K562 (cell line): ENCODE measurements at regions not wholly inside any gene's neighbourhood (a gene's known extent, or its start where the extent isn't known, plus 50 kb on each side); places are given as distances from the start of the nearest gene placed in this dataset.

Experiments
- ATAC-seq: fragments of 200-7000 bp; cut with Tn5 transposase; 3 replicates; pipeline ENCODE4 v1.9.1; 2020; ENCODE audit warnings: moderate library complexity
- BruUV-seq: library from RNA; stranded (reverse); fragments of 400-500 nt; replicated peaks from 2 replicates; lab custom pipeline; 2021; lab: Mats Ljungman, UMichigan
- CTCF ChIA-PET: fragments of 300-600 bp; formaldehyde crosslinking; extraction: SDS; loops from one replicate; lab custom pipeline; 2021; ENCODE audit warnings: low intra/inter-chr PET ratio; lab: Yijun Ruan, JAX
- POLR2A ChIA-PET: fragments of 300-600, 350-650 bp; sonication (Branson Sonifier 250); formaldehyde crosslinking; extraction: SDS; loops from one replicate; lab custom pipeline; 2021; ENCODE audit warnings: antibody characterized with exemption, inconsistent platforms; lab: Yijun Ruan, JAX
- DNase-seq, 4 experiments: peaks; one replicate each; pipeline versions ENCODE4 v3.0.0 to v3.0.0-alpha.2; 2011 to 2018; ENCODE audit warnings: low spot score in 3 of 4, mixed read lengths in 3 of 4; ENCODE audit errors: extremely low read depth in 1 of 4
- FAIRE-seq: peaks from 2 replicates; lab custom pipeline; 2011; peaks lifted over from hg19 to GRCh38; lab: Jason Lieb, UNC
- H2AFZ ChIP-seq: 2 replicates; pipeline ENCODE4 v1.6.0; 2011; ENCODE audit warnings: low read depth, low read length, control low read depth, inconsistent platforms
- H3K27ac ChIP-seq: fragments of 200-600 bp; 3 replicates; pipeline ENCODE4 v1.8.0; 2011; ENCODE audit warnings: low read depth, mild to moderate bottlenecking, control low read depth, inconsistent platforms, low read length, moderate library complexity, mixed read lengths; ENCODE audit errors: extremely low read depth
- H3K27me3 ChIP-seq, 2 experiments: fragments of 300-600 bp in 1 of 2; 2 replicates in 1 of 2; 3 replicates in 1 of 2; pipeline versions ENCODE4 v1.6.0 to v1.8.0; 2011; ENCODE audit warnings: inconsistent platforms in 2 of 2, low read length in 2 of 2, mild to moderate bottlenecking in 1 of 2, mixed read lengths in 1 of 2, moderate library complexity in 1 of 2; ENCODE audit not compliant: control insufficient read depth in 2 of 2, insufficient read depth in 2 of 2
- H3K36me3 ChIP-seq: fragments of 300-600 bp; 3 replicates; pipeline ENCODE4 v1.8.0; 2011; ENCODE audit warnings: mild to moderate bottlenecking, low read length, inconsistent platforms; ENCODE audit not compliant: control insufficient read depth, insufficient read depth
- H3K4me1 ChIP-seq, 2 experiments: fragments of 200-600 bp in 1 of 2; replicated peaks in 1 of 2; 2 replicates in 1 of 2; 3 replicates in 1 of 2; pipeline versions ENCODE4 v1.5.1 to v1.8.0; 2011; ENCODE audit warnings: inconsistent platforms in 2 of 2, low read length in 2 of 2, mild to moderate bottlenecking in 1 of 2, mixed read lengths in 1 of 2, moderate library complexity in 1 of 2; ENCODE audit not compliant: control insufficient read depth in 2 of 2, insufficient read depth in 2 of 2
- H3K4me2 ChIP-seq: 2 replicates; pipeline ENCODE4 v1.6.1; 2011; ENCODE audit warnings: low read length, control low read depth, inconsistent platforms, mixed read lengths; ENCODE audit not compliant: insufficient read depth
- H3K4me3 ChIP-seq: fragments of 200-600 bp; sonication (generic), shearing (Covaris generic); 2 replicates; pipeline ENCODE4 v1.5.1; 2016; ENCODE audit warnings: control low read depth, inconsistent platforms
- H3K79me2 ChIP-seq: fragments of 200-600 bp; 3 replicates; pipeline ENCODE4 v1.8.0; 2011; ENCODE audit warnings: low read length, inconsistent platforms; ENCODE audit not compliant: control insufficient read depth, insufficient read depth
- H3K9ac ChIP-seq, 2 experiments: 2 replicates each; pipeline versions ENCODE4 v1.6.0 to v1.6.1; 2011; ENCODE audit warnings: low read depth in 2 of 2, low read length in 2 of 2, control low read depth in 1 of 2, inconsistent platforms in 1 of 2, mild to moderate bottlenecking in 1 of 2, mixed read lengths in 1 of 2; ENCODE audit not compliant: insufficient read depth in 1 of 2
- H3K9me1 ChIP-seq: one replicate; pipeline ENCODE4 v1.6.0; 2011; ENCODE audit warnings: inconsistent platforms, mild to moderate bottlenecking, low read length, moderate library complexity; ENCODE audit not compliant: control insufficient read depth, insufficient read depth
- H3K9me3 ChIP-seq: replicated peaks from 2 replicates; pipeline ENCODE4 v1.5.1; 2011; ENCODE audit warnings: low read depth, low read length, inconsistent platforms; ENCODE audit not compliant: control insufficient read depth, insufficient read depth
- H4K20me1 ChIP-seq: replicated peaks from 2 replicates; pipeline ENCODE4 v1.6.1; 2011; ENCODE audit warnings: low read length, inconsistent platforms, mixed read lengths; ENCODE audit not compliant: control insufficient read depth, insufficient read depth
- CBX2 ChIP-seq: fragments of 200-600 bp; sonication (generic); IDR thresholded peaks from one replicate; pipeline ENCODE4 v1.6.1; 2012; ENCODE audit warnings: mild to moderate bottlenecking, low read length, inconsistent platforms; ENCODE audit not compliant: insufficient read depth, poor library complexity, severe bottlenecking
- DACH1 ChIP-seq: fragments of 450-650 bp; IDR thresholded peaks from 2 replicates; pipeline ENCODE4 v1.6.1; 2018; ENCODE audit not compliant: partially characterized antibody
- EP300 ChIP-seq: IDR thresholded peaks from 2 replicates; pipeline ENCODE4 v1.6.1; 2012; ENCODE audit warnings: low read length, improper control_type of control experiment
- EWSR1 ChIP-seq: fragments of 450-650 bp; IDR thresholded peaks from 2 replicates; pipeline ENCODE4 v1.6.1; 2018; ENCODE audit warnings: borderline replicate concordance, mild to moderate bottlenecking, low read depth, moderate library complexity; ENCODE audit not compliant: partially characterized antibody
- HDAC6 ChIP-seq: IDR thresholded peaks from 2 replicates; pipeline ENCODE4 v1.6.1; 2012; ENCODE audit warnings: low read depth, mild to moderate bottlenecking, control low read depth, inconsistent platforms, low read length, moderate library complexity
- HDGF ChIP-seq: fragments of 450-650 bp; IDR thresholded peaks from 2 replicates; pipeline ENCODE4 v1.6.1; 2016
- MTF1 ChIP-seq: fragments of 250-450 bp; sonication (Bioruptor Pico); IDR thresholded peaks from 2 replicates; pipeline ENCODE4 v1.9.0; 2021; ENCODE audit warnings: moderate library complexity, mild to moderate bottlenecking, inconsistent platforms, borderline replicate concordance
- NCOA1 ChIP-seq: fragments of 450-650 bp; IDR thresholded peaks from 2 replicates; pipeline ENCODE4 v1.6.1; 2016; ENCODE audit warnings: low read depth
- NCOA4 ChIP-seq: fragments of 450-650 bp; IDR thresholded peaks from 2 replicates; pipeline ENCODE4 v1.6.1; 2018; ENCODE audit warnings: mild to moderate bottlenecking; ENCODE audit not compliant: partially characterized antibody
- SMAD2 ChIP-seq: fragments of 150-350 bp; IDR thresholded peaks from 2 replicates; pipeline ENCODE4 v1.6.1; 2014; ENCODE audit warnings: low read depth, mild to moderate bottlenecking, low read length
- SOX6 ChIP-seq: fragments of 450-650 bp; IDR thresholded peaks from 2 replicates; pipeline ENCODE4 v1.6.1; 2014; ENCODE audit warnings: mild to moderate bottlenecking
- TAL1 ChIP-seq: fragments of 450-650 bp; IDR thresholded peaks from 2 replicates; pipeline ENCODE4 v1.6.1; 2016; ENCODE audit warnings: mild to moderate bottlenecking
- TCFL5 ChIP-seq: fragments of 250-450 bp; sonication (Bioruptor Pico); conservative IDR thresholded peaks from 2 replicates; pipeline ENCODE4 v1.6.1; 2021; ENCODE audit warnings: mild to moderate bottlenecking, moderate library complexity, matching md5 sums
- THRAP3 ChIP-seq: fragments of 450-650 bp; IDR thresholded peaks from 2 replicates; pipeline ENCODE4 v1.6.1; 2016; ENCODE audit warnings: mild to moderate bottlenecking, inconsistent platforms, borderline replicate concordance
- XRCC4 ChIP-seq: IDR thresholded peaks from one replicate; pipeline ENCODE4 v1.6.1; 2011; ENCODE audit not compliant: insufficient read depth, insufficient read length; ENCODE audit errors: extremely low read depth
- ZC3H4 ChIP-seq: sonication (generic); formaldehyde crosslinking; IDR thresholded peaks from 2 replicates; pipeline ENCODE4 v1.9.0; 2021; ENCODE audit warnings: missing genetic modification reagents, borderline replicate concordance
- ZNF24 ChIP-seq: fragments of 450-650 bp; IDR thresholded peaks from 2 replicates; pipeline ENCODE4 v1.6.1; 2016
- WGBS: fragments of 100-300 bp; shearing (Covaris generic); methylation state at CpG from one replicate; pipeline ENCODE4 v1.1.6; 2016; ENCODE audit warnings: low coverage, mixed read lengths; ENCODE audit not compliant: insufficient coverage; ENCODE audit errors: missing lambda C conversion rate; 5-methylcytosine and 5-hydroxymethylcytosine counted together
- in situ Hi-C: fragments of 300-500 bp; cut with MboI; formaldehyde crosslinking; loops from 4 replicates; pipeline ENCODE4 v1.15.0; 2018; ENCODE audit warnings: inconsistent platforms, mixed read lengths
- intact Hi-C: fragments of 100-400 bp; cut with micrococcal nuclease; formaldehyde crosslinking; loops from 2 replicates; pipeline ENCODE4 v1.14.2; 2022

- H3K4me1 ChIP-seq, result no peaks in the 10 kb centered on the region
- ChIA-PET CTCF (no interaction called here), POLR2A (interaction anchor here (0.8 kb wide), 1 partner anchor 1239 kb away, joined by 4 read pairs; no protein-coding TSS in a partner anchor)
- H3K4me2 ChIP-seq, result no peak overlapping the region
- H3K27me3 ChIP-seq, result no peaks in the 10 kb centered on the region
- H3K36me3 ChIP-seq, result no peaks in the 10 kb centered on the region
- DNase-seq (no peak), FAIRE-seq (no peak), ATAC-seq (no peak)
- intact Hi-C loops (no loop called here), in situ Hi-C loops (no loop called here)
- no peaks in the 10 kb centered on the region for H3K9me1 ChIP-seq
- H3K79me2 ChIP-seq, result no peaks in the 10 kb centered on the region
- no peaks in the 10 kb centered on the region for H4K20me1 ChIP-seq
- no peak overlapping the region for H2AFZ ChIP-seq
- H3K4me3 ChIP-seq, result no peak overlapping the region
- 0% methylated on average over 1 of the region's 1 CpG for WGBS
- TF ChIP-seq MTF1 (CRISPR knock-in tag) (no peak), NCOA1 (no peak), ZC3H4 (CRISPR knock-in tag) (no peak), HDAC6 (no peak), XRCC4 (no peak), SOX6 (no peak), TAL1 (no peak), ZNF24 (no peak), EWSR1 (no peak), SMAD2 (no peak), EP300 (no peak), TCFL5 (CRISPR knock-in tag) (no peak), THRAP3 (no peak), NCOA4 (no peak), DACH1 (no peak), CBX2 (no peak), HDGF (no peak)
- TF ChIP-seq, all 486 proteins: peak for 0
- BruUV-seq, result no TSS peak
- Histone ChIP-seq H3K9ac (no peak overlapping the region), H3K9me3 (no peaks in the 10 kb centered on the region; the same call in 1 of the 2 replicates), H3K27ac (no peak overlapping the region)
Measured at GRCh38 chr20:10897336-10897735, 223.5 kb upstream of the JAG1 start.
